ENCODE measurements at regions not wholly inside any gene's neighbourhood (a gene's known extent, or its start where the extent isn't known, plus 50 kb on each side); places are given as distances from the start of the nearest gene placed in this dataset.

DNA sequence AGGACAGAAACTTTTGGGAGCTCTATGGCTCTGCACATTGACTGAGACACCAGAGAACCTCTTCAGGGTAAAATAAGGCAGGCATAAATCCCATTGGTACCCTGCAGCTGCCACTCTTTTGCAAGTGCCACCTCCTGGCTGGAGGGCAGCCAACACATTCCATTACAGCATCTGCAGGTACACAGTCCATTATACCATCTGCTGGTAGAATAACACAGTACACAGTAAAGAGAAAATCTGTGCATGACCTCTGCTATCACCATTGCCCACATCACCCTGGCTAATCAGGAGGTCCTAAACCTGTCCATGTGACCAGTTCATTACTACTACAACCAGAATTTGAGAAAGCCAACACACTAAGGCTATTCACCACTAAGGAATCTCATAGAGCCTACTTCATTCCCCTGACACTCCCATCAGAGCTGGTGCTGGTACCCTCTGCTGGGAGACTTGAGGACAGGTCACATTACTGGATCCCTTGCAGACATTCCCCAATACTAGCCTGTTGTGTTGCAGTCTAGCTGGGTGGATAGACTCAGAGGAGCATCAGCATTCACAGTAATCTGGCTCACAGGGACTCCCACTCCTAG lies 176.2 kb upstream of the TACR3 start:
- TF ChIP-seq ZNF274 (IDR thresholded peaks at IDR 0.05; ENCODE audit: low read depth, low read length) (no peak), SUZ12 (IDR thresholded peaks at IDR 0.05; ENCODE audit: extremely low read depth, insufficient read depth, insufficient read length) (no peak), YY1 (IDR thresholded peaks at IDR 0.05; ENCODE audit: insufficient read depth, insufficient read length) (no peak)

Data from NT2/D1 (cell line).